ENCODE measurements at regions not wholly inside any gene's neighbourhood (a gene's known extent, or its start where the extent isn't known, plus 50 kb on each side); places are given as distances from the start of the nearest gene placed in this dataset.

GRCh38 chr7:91656541-91657482 lies 223.7 kb downstream of the MTERF1 start:
- DNase-seq, result peak; percentile 21
- Histone ChIP-seq H3K9me3 (ENCODE audit: severe bottlenecking) (no peaks in the 10 kb centered on the region), H3K27me3 (ENCODE audit: insufficient read depth, low read depth, severe bottlenecking) (no peaks in the 10 kb centered on the region), H3K36me3 (no peaks in the 10 kb centered on the region), H3K4me3 (ENCODE audit: low read depth, low read length) (no peak overlapping the region), H3K27ac (no peak overlapping the region)
- TF ChIP-seq, protein P1, sequence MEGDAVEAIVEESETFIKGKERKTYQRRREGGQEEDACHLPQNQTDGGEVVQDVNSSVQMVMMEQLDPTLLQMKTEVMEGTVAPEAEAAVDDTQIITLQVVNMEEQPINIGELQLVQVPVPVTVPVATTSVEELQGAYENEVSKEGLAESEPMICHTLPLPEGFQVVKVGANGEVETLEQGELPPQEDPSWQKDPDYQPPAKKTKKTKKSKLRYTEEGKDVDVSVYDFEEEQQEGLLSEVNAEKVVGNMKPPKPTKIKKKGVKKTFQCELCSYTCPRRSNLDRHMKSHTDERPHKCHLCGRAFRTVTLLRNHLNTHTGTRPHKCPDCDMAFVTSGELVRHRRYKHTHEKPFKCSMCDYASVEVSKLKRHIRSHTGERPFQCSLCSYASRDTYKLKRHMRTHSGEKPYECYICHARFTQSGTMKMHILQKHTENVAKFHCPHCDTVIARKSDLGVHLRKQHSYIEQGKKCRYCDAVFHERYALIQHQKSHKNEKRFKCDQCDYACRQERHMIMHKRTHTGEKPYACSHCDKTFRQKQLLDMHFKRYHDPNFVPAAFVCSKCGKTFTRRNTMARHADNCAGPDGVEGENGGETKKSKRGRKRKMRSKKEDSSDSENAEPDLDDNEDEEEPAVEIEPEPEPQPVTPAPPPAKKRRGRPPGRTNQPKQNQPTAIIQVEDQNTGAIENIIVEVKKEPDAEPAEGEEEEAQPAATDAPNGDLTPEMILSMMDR (IDR thresholded peaks at IDR 0.05; ENCODE audit: low read depth, low read length), result no peak

DNA sequence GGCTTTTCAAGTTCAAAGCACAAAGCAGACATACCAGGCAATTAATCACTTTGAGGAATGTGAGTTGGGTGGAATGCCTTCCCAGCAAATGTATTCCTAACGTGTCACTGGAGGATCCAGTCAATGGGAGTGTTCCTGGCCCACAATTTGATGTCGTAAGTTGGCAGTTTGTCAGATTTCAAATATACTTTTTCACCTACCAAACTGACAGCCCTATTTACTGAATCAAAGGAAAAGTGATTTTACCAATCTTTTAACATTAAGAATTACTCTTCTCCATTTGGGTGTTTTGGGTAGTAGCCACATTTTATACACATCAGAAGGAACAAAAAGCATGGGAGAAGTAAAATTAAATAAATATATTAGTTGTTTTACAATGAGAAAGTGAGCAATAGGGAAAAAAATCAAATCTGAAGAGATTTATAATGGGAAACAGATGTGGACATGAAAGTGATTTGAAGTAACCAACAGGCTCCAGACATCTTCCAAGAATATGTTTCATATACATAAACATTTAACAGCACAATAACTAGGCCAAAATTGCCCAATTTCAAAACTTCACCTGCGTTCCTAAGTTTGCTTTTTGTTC lies 222.9 kb downstream of the MTERF1 start:
- DNase-seq, result no peak
- H3K36me3 ChIP-seq, result no peaks in the 10 kb centered on the region
- no peaks in the 10 kb centered on the region for H3K9me3 ChIP-seq (ENCODE audit: severe bottlenecking)
- TF ChIP-seq, protein P1 (IDR thresholded peaks at IDR 0.05; ENCODE audit: low read depth, low read length), result no peak
- H3K27me3 ChIP-seq (ENCODE audit: insufficient read depth, low read depth, severe bottlenecking), result no peaks in the 10 kb centered on the region
- no peak overlapping the region for H3K4me3 ChIP-seq (ENCODE audit: low read depth, low read length)
- no peak overlapping the region for H3K27ac ChIP-seq

- DNase-seq, result no peak
- Histone ChIP-seq H3K27me3 (ENCODE audit: insufficient read depth, low read depth, severe bottlenecking) (no peaks in the 10 kb centered on the region), H3K36me3 (no peaks in the 10 kb centered on the region), H3K4me3 (ENCODE audit: low read depth, low read length) (no peak overlapping the region), H3K9me3 (ENCODE audit: severe bottlenecking) (no peaks in the 10 kb centered on the region), H3K27ac (no peak overlapping the region)
- TF ChIP-seq, protein P1 (IDR thresholded peaks at IDR 0.05; ENCODE audit: low read depth, low read length), result no peak
These were observed 221.4 kb downstream of the MTERF1 start for GRCh38 chr7:91659096-91659495.

- no peak overlapping the region for H3K4me3 ChIP-seq (ENCODE audit: low read depth, low read length)
- H3K27ac ChIP-seq, result no peak overlapping the region
- DNase-seq, result no peak
- H3K36me3 ChIP-seq, result no peaks in the 10 kb centered on the region
- no peaks in the 10 kb centered on the region for H3K9me3 ChIP-seq (ENCODE audit: severe bottlenecking)
- TF ChIP-seq, protein P1 (IDR thresholded peaks at IDR 0.05; ENCODE audit: low read depth, low read length), result no peak
- no peaks in the 10 kb centered on the region for H3K27me3 ChIP-seq (ENCODE audit: insufficient read depth, low read depth, severe bottlenecking)
These were observed 219.7 kb downstream of the MTERF1 start for GRCh38 chr7:91660734-91661356.

- no peaks in the 10 kb centered on the region for H3K36me3 ChIP-seq
- H3K27ac ChIP-seq, result no peak overlapping the region
- no peaks in the 10 kb centered on the region for H3K27me3 ChIP-seq (ENCODE audit: insufficient read depth, low read depth, severe bottlenecking)
- no peaks in the 10 kb centered on the region for H3K9me3 ChIP-seq (ENCODE audit: severe bottlenecking)
- no peak for DNase-seq
- TF ChIP-seq, protein P1 (IDR thresholded peaks at IDR 0.05; ENCODE audit: low read depth, low read length), result no peak
- H3K4me3 ChIP-seq (ENCODE audit: low read depth, low read length), result no peak overlapping the region
These were observed 218.8 kb downstream of the MTERF1 start for GRCh38 chr7:91661727-91662126.
